Lower lobe of right lung (tissue), 2 donors: ENCODE measurements at regions not wholly inside any gene's neighbourhood (a gene's known extent, or its start where the extent isn't known, plus 50 kb on each side); places are given as distances from the start of the nearest gene placed in this dataset.
"Not testable (repeated sequence)": the region's sequence is repeated elsewhere in the genome, so short reads cannot be mapped to it uniquely, and the experiment has no call there.

Experiments used
- ATAC-seq, 2 donors: fragments of 200-7000 bp; cut with Tn5 transposase; one replicate each; pipeline ENCODE4 v1.9.1; 2020 to 2022; ENCODE audit warnings: mild to moderate bottlenecking in 2 of 2, moderate library complexity in 2 of 2
- DNase-seq: peaks from one replicate; pipeline ENCODE4 v3.0.0-alpha.2; 2020
- H3K27ac ChIP-seq: fragments of 200-600 bp; one replicate; pipeline ENCODE4 v1.8.0; 2022
- H3K27me3 ChIP-seq: fragments of 200-600 bp; one replicate; pipeline ENCODE4 v1.8.0; 2022; ENCODE audit warnings: low read depth
- H3K36me3 ChIP-seq: fragments of 200-600 bp; one replicate; pipeline ENCODE4 v1.8.0; 2022; ENCODE audit warnings: mild to moderate bottlenecking
- H3K4me1 ChIP-seq: fragments of 200-600 bp; one replicate; pipeline ENCODE4 v1.8.0; 2022
- H3K4me3 ChIP-seq: fragments of 200-600 bp; one replicate; pipeline ENCODE4 v1.8.0; 2022; ENCODE audit warnings: mild to moderate bottlenecking
- H3K9me3 ChIP-seq: fragments of 200-600 bp; one replicate; pipeline ENCODE4 v1.8.0; 2022
- CTCF ChIP-seq: fragments of 200-600 bp; IDR thresholded peaks from one replicate; pipeline ENCODE4 v1.8.0; 2022; ENCODE audit warnings: antibody characterized with exemption, mild to moderate bottlenecking
- intact Hi-C: fragments of 100-400 bp; cut with DNase I; formaldehyde crosslinking; loops from one replicate; pipeline ENCODE4 v1.11.0; 2022
- donor health status: DM: no; HTN: yes; CAD: no; lungs with severe emphysema.

GRCh38 chr2:113386780-113387433, 50.6 kb upstream of the ZNG1B start:
- H3K27ac ChIP-seq, DNase-seq, H3K27me3 ChIP-seq, H3K36me3 ChIP-seq, H3K4me3 ChIP-seq, intact Hi-C loops, H3K4me1 ChIP-seq, H3K9me3 ChIP-seq: not testable (repeated sequence)
- peak; percentile 65 for ATAC-seq

- ATAC-seq, H3K27me3 ChIP-seq, intact Hi-C loops, H3K4me3 ChIP-seq, DNase-seq, H3K4me1 ChIP-seq, H3K27ac ChIP-seq, H3K36me3 ChIP-seq, H3K9me3 ChIP-seq: not testable (repeated sequence)
Measured at GRCh38 chr2:113379621-113380020, 57.9 kb upstream of the ZNG1B start.

GRCh38 chr2:113376913-113377445, 60.5 kb upstream of the ZNG1B start:
- Histone ChIP-seq H3K9me3 (no peaks in the 10 kb centered on the region), H3K36me3 (no peaks in the 10 kb centered on the region), H3K4me3 (no peak overlapping the region), H3K4me1 (no peaks in the 10 kb centered on the region), H3K27ac (no peak overlapping the region), H3K27me3 (no peaks in the 10 kb centered on the region)
- TF ChIP-seq CTCF, result no peak
- DNase-seq (no peak), ATAC-seq (peak; percentile 73 to 85)
- intact Hi-C loops, result no loop called here

- H3K9me3 ChIP-seq, result no peaks in the 10 kb centered on the region
- H3K4me3 ChIP-seq, result no peak overlapping the region
- DNase-seq, result no peak
- intact Hi-C loops, result no loop called here
- H3K27me3 ChIP-seq, result no peaks in the 10 kb centered on the region
- H3K4me1 ChIP-seq, result no peaks in the 10 kb centered on the region
- peak in 1 of 2 donors; percentile 45 for ATAC-seq
- no peak for TF ChIP-seq CTCF
- no peaks in the 10 kb centered on the region for H3K36me3 ChIP-seq
- no peak overlapping the region for H3K27ac ChIP-seq
Measured at GRCh38 chr2:113376253-113376912, 61.1 kb upstream of the ZNG1B start.

- H3K9me3 ChIP-seq, H3K27ac ChIP-seq, H3K27me3 ChIP-seq, intact Hi-C loops, H3K36me3 ChIP-seq, H3K4me3 ChIP-seq, ATAC-seq, H3K4me1 ChIP-seq, DNase-seq: not testable (repeated sequence)
Measured at GRCh38 chr2:113374857-113375256, 62.6 kb upstream of the ZNG1B start.

- DNase-seq, H3K27ac ChIP-seq, H3K27me3 ChIP-seq, ATAC-seq, H3K4me3 ChIP-seq, H3K4me1 ChIP-seq, intact Hi-C loops, H3K36me3 ChIP-seq, H3K9me3 ChIP-seq: not testable (repeated sequence)
Measured at GRCh38 chr2:113372258-113372834, 65.1 kb upstream of the ZNG1B start.

- Histone ChIP-seq H3K4me1 (peaks cover 4% of the 10 kb centered on the region), H3K36me3 (no peaks in the 10 kb centered on the region), H3K27me3 (no peaks in the 10 kb centered on the region), H3K27ac (no peak overlapping the region), H3K9me3 (no peaks in the 10 kb centered on the region), H3K4me3 (no peak overlapping the region)
- intact Hi-C loops, result no loop called here
- ATAC-seq (peak; percentile 89 to 94), DNase-seq (peak; percentile 69)
- TF ChIP-seq CTCF, result peak; percentile 65
Measured at GRCh38 chr2:113370478-113371091, 66.9 kb upstream of the ZNG1B start.
